ENCODE measurements at regions not wholly inside any gene's neighbourhood (a gene's known extent, or its start where the extent isn't known, plus 50 kb on each side); places are given as distances from the start of the nearest gene placed in this dataset.

DNA sequence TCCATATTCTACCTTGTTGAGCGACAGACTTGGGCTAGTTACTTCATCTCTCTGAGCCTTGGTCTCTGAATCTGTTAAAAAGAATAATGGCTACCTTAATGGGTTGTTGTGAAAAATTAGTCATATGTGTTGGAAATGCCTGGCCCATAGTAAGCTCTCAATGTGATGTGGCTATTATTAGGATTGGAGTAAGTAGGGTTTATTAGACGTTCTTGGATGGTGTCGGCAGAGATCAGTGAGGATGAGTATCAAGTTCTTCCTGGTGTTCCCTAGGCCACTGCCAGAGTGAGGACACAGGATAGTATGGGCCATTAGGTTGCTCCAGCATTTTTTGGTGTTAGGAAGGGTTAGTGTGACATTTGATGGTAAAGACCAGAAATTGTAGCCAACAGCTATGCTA, 121.1 kb upstream of the DUSP10 start:
- Mint-ChIP-seq H3K36me3 (ENCODE audit: insufficient read depth in 1 of 3, low read depth in 3 of 3) (no peaks in the 10 kb centered on the region), H3K4me3 (no peak overlapping the region), H3K27ac (no peak overlapping the region), H3K27me3 (ENCODE audit: low read depth) (no peaks in the 10 kb centered on the region), H3K9me3 (no peaks in the 10 kb centered on the region), H3K4me1 (peaks cover 3 to 4% of the 10 kb centered on the region in 2 experiments; a peak in 2 of 4 replicates)
- H4K20me1 ChIP-seq (ENCODE audit: control insufficient read depth, insufficient read depth, insufficient read length) = no peaks in the 10 kb centered on the region
- H3K14ac ChIP-seq (ENCODE audit: insufficient read depth, low read length) = no peak overlapping the region
- no peak overlapping the region for H3K23ac ChIP-seq (ENCODE audit: insufficient read length, low read depth, low read length)
- no peak overlapping the region for H3K18ac ChIP-seq (ENCODE audit: insufficient read length, low read depth, low read length)
- no peaks in the 10 kb centered on the region for H3K4me1 ChIP-seq (ENCODE audit: insufficient read depth, low read length)
- no peak overlapping the region for H4K8ac ChIP-seq (replicated peaks; ENCODE audit: insufficient read length, low read depth, low read length)
- H3K4ac ChIP-seq (ENCODE audit: low read depth, low read length) = no peak overlapping the region
- no peak overlapping the region for H2AK5ac ChIP-seq (ENCODE audit: insufficient read length, low read length)
- H3K56ac ChIP-seq (ENCODE audit: insufficient read length, low read depth, low read length) = no peak overlapping the region
- no peak overlapping the region for H2BK5ac ChIP-seq (ENCODE audit: insufficient read length, low read length)
- no peak overlapping the region for H2BK120ac ChIP-seq (ENCODE audit: low read depth, low read length, poor library complexity, severe bottlenecking)
- no peak overlapping the region for H4K5ac ChIP-seq (ENCODE audit: insufficient read length, low read depth, low read length)
- no peaks in the 10 kb centered on the region for H3K79me1 ChIP-seq (ENCODE audit: insufficient read depth, low read depth, low read length, poor library complexity, severe bottlenecking)
- no peak overlapping the region for H2AFZ ChIP-seq (ENCODE audit: low read length)
- H4K91ac ChIP-seq (ENCODE audit: insufficient read length, low read depth, low read length) = no peak overlapping the region
- H3K27me3 ChIP-seq (ENCODE audit: insufficient read depth, low read length) = no peaks in the 10 kb centered on the region
- WGBS (ENCODE audit: extremely low coverage, insufficient read length, low lambda C conversion rate) = no CpG with 5 or more reads among the region's 3 CpGs
- H2BK12ac ChIP-seq (ENCODE audit: insufficient read length, low read depth, low read length) = no peak overlapping the region
- DNase-seq = no peak
- H3K9me3 ChIP-seq (ENCODE audit: control insufficient read depth, low read depth, low read length) = no peaks in the 10 kb centered on the region
- H2BK20ac ChIP-seq (ENCODE audit: low read depth, low read length, poor library complexity, severe bottlenecking) = no peak overlapping the region
- TF ChIP-seq, protein P1, sequence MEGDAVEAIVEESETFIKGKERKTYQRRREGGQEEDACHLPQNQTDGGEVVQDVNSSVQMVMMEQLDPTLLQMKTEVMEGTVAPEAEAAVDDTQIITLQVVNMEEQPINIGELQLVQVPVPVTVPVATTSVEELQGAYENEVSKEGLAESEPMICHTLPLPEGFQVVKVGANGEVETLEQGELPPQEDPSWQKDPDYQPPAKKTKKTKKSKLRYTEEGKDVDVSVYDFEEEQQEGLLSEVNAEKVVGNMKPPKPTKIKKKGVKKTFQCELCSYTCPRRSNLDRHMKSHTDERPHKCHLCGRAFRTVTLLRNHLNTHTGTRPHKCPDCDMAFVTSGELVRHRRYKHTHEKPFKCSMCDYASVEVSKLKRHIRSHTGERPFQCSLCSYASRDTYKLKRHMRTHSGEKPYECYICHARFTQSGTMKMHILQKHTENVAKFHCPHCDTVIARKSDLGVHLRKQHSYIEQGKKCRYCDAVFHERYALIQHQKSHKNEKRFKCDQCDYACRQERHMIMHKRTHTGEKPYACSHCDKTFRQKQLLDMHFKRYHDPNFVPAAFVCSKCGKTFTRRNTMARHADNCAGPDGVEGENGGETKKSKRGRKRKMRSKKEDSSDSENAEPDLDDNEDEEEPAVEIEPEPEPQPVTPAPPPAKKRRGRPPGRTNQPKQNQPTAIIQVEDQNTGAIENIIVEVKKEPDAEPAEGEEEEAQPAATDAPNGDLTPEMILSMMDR (conservative IDR thresholded peaks at IDR 0.05) = no peak
- no peaks in the 10 kb centered on the region for H3K23me2 ChIP-seq (ENCODE audit: insufficient read length, low read depth, low read length, poor library complexity, severe bottlenecking)
- no peak overlapping the region for H3T11ph ChIP-seq (ENCODE audit: low read length)
- H3K79me2 ChIP-seq (ENCODE audit: insufficient read depth, low read length) = no peaks in the 10 kb centered on the region
- no peak overlapping the region for H3K27ac ChIP-seq (ENCODE audit: insufficient read length, low read depth, low read length)
- no peak overlapping the region for H2BK15ac ChIP-seq (ENCODE audit: low read depth, low read length)
- no peak overlapping the region for H3K9ac ChIP-seq (ENCODE audit: extremely low read depth, insufficient read length, low read length)
- H3K4me2 ChIP-seq (ENCODE audit: insufficient read depth, insufficient read length, low read length) = no peak overlapping the region
